ENCODE measurements at regions not wholly inside any gene's neighbourhood (a gene's known extent, or its start where the extent isn't known, plus 50 kb on each side); places are given as distances from the start of the nearest gene placed in this dataset.

DNA sequence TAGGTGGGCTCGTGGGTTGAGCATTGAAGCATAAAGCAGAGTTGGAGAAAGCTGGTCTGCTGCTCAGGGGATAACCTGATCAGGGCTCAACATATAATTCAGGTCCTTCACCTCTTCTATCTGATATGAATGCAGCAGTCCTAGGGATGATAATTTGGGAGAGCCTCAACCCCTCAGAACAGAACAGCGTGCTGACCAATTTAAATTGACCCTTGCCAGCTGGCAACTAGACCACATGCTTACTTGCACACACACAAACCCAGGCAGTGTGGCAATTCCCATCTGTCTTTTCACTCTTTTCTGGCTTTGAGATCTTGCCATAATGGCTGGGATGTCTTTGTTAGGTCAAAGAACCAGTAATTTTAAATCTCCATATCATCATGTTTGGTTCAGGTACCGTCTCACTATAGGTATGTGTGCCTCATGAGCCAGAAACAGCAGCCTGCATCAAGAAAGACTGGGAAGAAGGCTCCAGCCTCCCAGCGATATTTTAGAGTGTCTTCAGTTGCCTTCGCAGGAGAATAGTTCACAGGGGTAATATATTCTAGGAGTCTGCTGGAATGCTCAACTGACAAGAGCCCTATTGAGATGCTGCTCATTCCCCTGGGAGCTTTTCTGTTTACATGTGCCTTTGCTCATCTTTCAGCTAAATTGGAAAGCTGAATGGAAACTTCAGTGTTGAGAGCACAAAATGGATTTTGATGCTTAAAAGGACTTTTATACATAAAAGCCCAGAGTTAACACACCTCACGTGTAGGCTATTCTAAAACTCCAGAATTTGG lies 497.6 kb downstream of the RASEF start:
- ChIA-PET CTCF (no interaction called here), POLR2A (no interaction called here), RAD21 (ENCODE audit: low non-redundant PET in 1 of 2, low total read pairs in 2 of 2, uncharacterized antibody in 2 of 2, unreplicated experiment in 2 of 2) (no interaction called here)
- no peaks in the 10 kb centered on the region for H3K36me3 ChIP-seq (ENCODE audit: control insufficient read depth in 1 of 2, insufficient read depth in 2 of 2, low read length in 2 of 2)
- ATAC-seq (no peak), DNase-seq (ENCODE audit: low read depth, low spot score) (no peak)
- no peak overlapping the region for H3K27ac ChIP-seq (ENCODE audit: low read depth, low read length)
- H2AFZ ChIP-seq (ENCODE audit: low read depth, low read length, poor library complexity, severe bottlenecking): no peak overlapping the region
- no peaks in the 10 kb centered on the region for H4K20me1 ChIP-seq (ENCODE audit: insufficient read depth)
- H3K79me2 ChIP-seq (ENCODE audit: insufficient read depth, low read length): no peaks in the 10 kb centered on the region
- intact Hi-C loops (cut with micrococcal nuclease): no loop called here
- no peaks in the 10 kb centered on the region for H3K9me2 ChIP-seq (ENCODE audit: insufficient read depth)
- no peak for TF ChIP-seq POLR2AphosphoS5 (IDR thresholded peaks at IDR 0.05; ENCODE audit: low read depth, low read length)
- TF ChIP-seq RAD21 (IDR thresholded peaks at IDR 0.05; ENCODE audit: low read depth): no peak
- TF ChIP-seq REST (IDR thresholded peaks at IDR 0.05; ENCODE audit: low read depth): no peak
- TF ChIP-seq YY1 (IDR thresholded peaks at IDR 0.05; ENCODE audit: extremely low read depth, insufficient replicate concordance, low read depth, low read length): no peak
- TF ChIP-seq FOSL1 (IDR thresholded peaks at IDR 0.05; ENCODE audit: low read depth): no peak
- no peak for TF ChIP-seq EGR1 (IDR thresholded peaks at IDR 0.05; ENCODE audit: low read depth)
- no peak for TF ChIP-seq SIN3A (IDR thresholded peaks at IDR 0.05; ENCODE audit: low read depth)
- no peak for TF ChIP-seq POLR2A (IDR thresholded peaks at IDR 0.05; ENCODE audit: borderline replicate concordance, extremely low read depth, insufficient read depth, insufficient read length)
- TF ChIP-seq CTCF (IDR thresholded peaks at IDR 0.05 in 2 of 3, conservative IDR thresholded peaks at IDR 0.05 in 1 of 3; ENCODE audit: borderline replicate concordance in 1 of 3, insufficient read depth in 1 of 3, low read depth in 2 of 3, low read length in 2 of 3): no peak
- TF ChIP-seq, protein P1, sequence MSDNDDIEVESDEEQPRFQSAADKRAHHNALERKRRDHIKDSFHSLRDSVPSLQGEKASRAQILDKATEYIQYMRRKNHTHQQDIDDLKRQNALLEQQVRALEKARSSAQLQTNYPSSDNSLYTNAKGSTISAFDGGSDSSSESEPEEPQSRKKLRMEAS (IDR thresholded peaks at IDR 0.05): no peak
- TF ChIP-seq ZNF274 (IDR thresholded peaks at IDR 0.05; ENCODE audit: low read depth, low read length): no peak
- TF ChIP-seq CEBPB (IDR thresholded peaks at IDR 0.05; ENCODE audit: low read depth): no peak
- TF ChIP-seq EZH2phosphoT487 (IDR thresholded peaks at IDR 0.05; ENCODE audit: borderline replicate concordance): no peak
- TF ChIP-seq TCF7L2 (IDR thresholded peaks at IDR 0.05; ENCODE audit: borderline replicate concordance, extremely low read depth, insufficient read depth, insufficient read length): no peak
- TF ChIP-seq, protein P2, sequence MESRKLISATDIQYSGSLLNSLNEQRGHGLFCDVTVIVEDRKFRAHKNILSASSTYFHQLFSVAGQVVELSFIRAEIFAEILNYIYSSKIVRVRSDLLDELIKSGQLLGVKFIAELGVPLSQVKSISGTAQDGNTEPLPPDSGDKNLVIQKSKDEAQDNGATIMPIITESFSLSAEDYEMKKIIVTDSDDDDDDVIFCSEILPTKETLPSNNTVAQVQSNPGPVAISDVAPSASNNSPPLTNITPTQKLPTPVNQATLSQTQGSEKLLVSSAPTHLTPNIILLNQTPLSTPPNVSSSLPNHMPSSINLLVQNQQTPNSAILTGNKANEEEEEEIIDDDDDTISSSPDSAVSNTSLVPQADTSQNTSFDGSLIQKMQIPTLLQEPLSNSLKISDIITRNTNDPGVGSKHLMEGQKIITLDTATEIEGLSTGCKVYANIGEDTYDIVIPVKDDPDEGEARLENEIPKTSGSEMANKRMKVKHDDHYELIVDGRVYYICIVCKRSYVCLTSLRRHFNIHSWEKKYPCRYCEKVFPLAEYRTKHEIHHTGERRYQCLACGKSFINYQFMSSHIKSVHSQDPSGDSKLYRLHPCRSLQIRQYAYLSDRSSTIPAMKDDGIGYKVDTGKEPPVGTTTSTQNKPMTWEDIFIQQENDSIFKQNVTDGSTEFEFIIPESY (IDR thresholded peaks at IDR 0.05; ENCODE audit: extremely low read depth, insufficient replicate concordance, low read length): no peak
- no peak for TF ChIP-seq EZH2 (IDR thresholded peaks at IDR 0.05)
- BruUV-seq (replicated peaks): no TSS peak
- H3K9ac ChIP-seq (ENCODE audit: low read length): no peak overlapping the region
- H3K4me2 ChIP-seq (ENCODE audit: low read length): no peak overlapping the region
- H3K27me3 ChIP-seq (ENCODE audit: insufficient read depth, low read length): no peaks in the 10 kb centered on the region
- H3K4me3 ChIP-seq (replicated peaks in 1 of 2; ENCODE audit: low read depth in 1 of 2, low read length in 2 of 2): no peak overlapping the region
- peaks cover 0 to 3% of the 10 kb centered on the region in 2 experiments; a peak in 2 of 4 replicates for H3K9me3 ChIP-seq (ENCODE audit: control insufficient read depth in 1 of 2, insufficient read depth in 1 of 2, low read depth in 1 of 2, low read length in 2 of 2)
- no peaks in the 10 kb centered on the region for H3K4me1 ChIP-seq (ENCODE audit: control insufficient read depth in 1 of 2, insufficient read depth in 2 of 2, low read length in 2 of 2)
